Endothelial cell of umbilical vein (primary cell): ENCODE measurements at regions not wholly inside any gene's neighbourhood (a gene's known extent, or its start where the extent isn't known, plus 50 kb on each side); places are given as distances from the start of the nearest gene placed in this dataset.

Experiments used
- POLR2AphosphoS5 ChIP-seq: IDR thresholded peaks from 2 replicates; pipeline ENCODE4 v1.6.1; 2012; ENCODE audit warnings: low read depth, mild to moderate bottlenecking, control low read depth, low read length, moderate library complexity; ENCODE audit not compliant: insufficient read depth
- TF ChIP-seq, protein P1 (sequence below), 2 donors: IDR thresholded peaks; 1 replicate in 1 of 2; 2 replicates in 1 of 2; pipeline ENCODE4 v1.5.1; 2011; ENCODE audit warnings: low read length in 2 of 2, mild to moderate bottlenecking in 2 of 2, moderate library complexity in 2 of 2, control low read depth in 1 of 2, inconsistent platforms in 1 of 2, low read depth in 1 of 2; ENCODE audit not compliant: insufficient read depth in 1 of 2; ENCODE audit errors: extremely low read depth in 1 of 2

DNA sequence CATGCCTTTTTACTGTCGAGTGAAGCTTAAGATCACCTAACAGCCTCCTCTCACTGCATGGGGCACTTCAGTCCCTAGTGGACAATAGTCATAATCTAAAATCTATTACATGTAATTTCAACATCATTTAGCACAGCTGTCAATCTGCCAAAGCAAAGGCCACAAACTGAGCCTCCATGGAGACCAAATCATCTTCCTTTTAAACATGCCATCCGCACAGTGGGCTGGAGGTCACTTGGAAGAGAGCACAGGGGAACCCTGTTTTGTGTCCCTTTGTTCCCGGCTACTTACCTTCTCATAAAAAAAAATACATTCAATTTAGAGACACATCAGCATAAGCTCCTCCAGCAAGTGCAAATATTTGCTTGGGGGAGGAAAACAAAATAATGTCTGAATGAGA lies 167.3 kb downstream of the SQOR start:
- TF ChIP-seq, protein P1, sequence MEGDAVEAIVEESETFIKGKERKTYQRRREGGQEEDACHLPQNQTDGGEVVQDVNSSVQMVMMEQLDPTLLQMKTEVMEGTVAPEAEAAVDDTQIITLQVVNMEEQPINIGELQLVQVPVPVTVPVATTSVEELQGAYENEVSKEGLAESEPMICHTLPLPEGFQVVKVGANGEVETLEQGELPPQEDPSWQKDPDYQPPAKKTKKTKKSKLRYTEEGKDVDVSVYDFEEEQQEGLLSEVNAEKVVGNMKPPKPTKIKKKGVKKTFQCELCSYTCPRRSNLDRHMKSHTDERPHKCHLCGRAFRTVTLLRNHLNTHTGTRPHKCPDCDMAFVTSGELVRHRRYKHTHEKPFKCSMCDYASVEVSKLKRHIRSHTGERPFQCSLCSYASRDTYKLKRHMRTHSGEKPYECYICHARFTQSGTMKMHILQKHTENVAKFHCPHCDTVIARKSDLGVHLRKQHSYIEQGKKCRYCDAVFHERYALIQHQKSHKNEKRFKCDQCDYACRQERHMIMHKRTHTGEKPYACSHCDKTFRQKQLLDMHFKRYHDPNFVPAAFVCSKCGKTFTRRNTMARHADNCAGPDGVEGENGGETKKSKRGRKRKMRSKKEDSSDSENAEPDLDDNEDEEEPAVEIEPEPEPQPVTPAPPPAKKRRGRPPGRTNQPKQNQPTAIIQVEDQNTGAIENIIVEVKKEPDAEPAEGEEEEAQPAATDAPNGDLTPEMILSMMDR (IDR thresholded peaks at IDR 0.05; ENCODE audit: extremely low read depth in 1 of 2, insufficient read depth in 1 of 2, low read depth in 1 of 2, low read length in 2 of 2) = no peak
- no peak for TF ChIP-seq POLR2AphosphoS5
